HEK293 (cell line): ENCODE measurements at regions not wholly inside any gene's neighbourhood (a gene's known extent, or its start where the extent isn't known, plus 50 kb on each side); places are given as distances from the start of the nearest gene placed in this dataset.

ENCODE experiments used
- CTCF ChIA-PET: fragments of 350-600 bp; formaldehyde crosslinking; extraction: SDS; loops from one replicate; lab custom pipeline; 2021; ENCODE audit warnings: antibody characterized with exemption; lab: Yijun Ruan, JAX
- POLR2A ChIA-PET: fragments of 300-600 bp; formaldehyde crosslinking; extraction: SDS; loops from one replicate; lab custom pipeline; 2020; ENCODE audit warnings: antibody characterized with exemption, inconsistent platforms; lab: Yijun Ruan, JAX
- H3K27ac ChIP-seq: fragments of 200-500 bp; sonication (Bioruptor generic); 2 replicates; pipeline ENCODE4 v1.5.1; 2014; ENCODE audit warnings: low read depth, low read length, control low read depth, inconsistent platforms; ENCODE audit errors: extremely low read depth
- H3K36me3 ChIP-seq, 2 experiments: fragments of 200-500 bp in 1 of 2; sonication (Bioruptor generic) in 1 of 2; 1 replicate in 1 of 2; 2 replicates in 1 of 2; pipeline ENCODE4 v1.5.1; 2014 to 2017; ENCODE audit warnings: inconsistent platforms in 2 of 2, low read length in 2 of 2; ENCODE audit not compliant: control insufficient read depth in 2 of 2, insufficient read depth in 1 of 2
- H3K4me1 ChIP-seq: fragments of 200-500 bp; sonication (Bioruptor generic); 2 replicates; pipeline ENCODE4 v1.5.1; 2014; ENCODE audit warnings: mild to moderate bottlenecking, low read length, inconsistent platforms; ENCODE audit not compliant: control insufficient read depth, insufficient read depth
- H3K4me3 ChIP-seq: 2 replicates; pipeline ENCODE4 v1.5.1; 2011; ENCODE audit warnings: low read depth, mild to moderate bottlenecking, control low read depth, low read length, moderate library complexity
- H3K9me3 ChIP-seq: fragments of 200-500 bp; sonication (Bioruptor generic); 2 replicates; pipeline ENCODE4 v1.5.1; 2014; ENCODE audit warnings: low read depth, low read length, inconsistent platforms; ENCODE audit not compliant: control insufficient read depth, insufficient read depth
- INSM2 ChIP-seq: fragments of 450-650 bp; formaldehyde crosslinking; IDR thresholded peaks from 2 replicates; pipeline ENCODE4 v1.5.1; 2016; ENCODE audit warnings: missing biosample characterization, missing genetic modification characterization
- KLF1 ChIP-seq: fragments of 450-650 bp; formaldehyde crosslinking; IDR thresholded peaks from 2 replicates; pipeline ENCODE4 v1.5.1; 2016; ENCODE audit warnings: missing biosample characterization, missing genetic modification characterization
- SCRT2 ChIP-seq: fragments of 450-650 bp; formaldehyde crosslinking; IDR thresholded peaks from 2 replicates; pipeline ENCODE4 v1.5.1; 2016; ENCODE audit warnings: missing biosample characterization, missing genetic modification characterization
- SP2 ChIP-seq: fragments of 450-650 bp; formaldehyde crosslinking; IDR thresholded peaks from 2 replicates; pipeline ENCODE4 v1.5.1; 2016; ENCODE audit warnings: missing biosample characterization, missing genetic modification characterization
- SP7 ChIP-seq: fragments of 450-650 bp; formaldehyde crosslinking; IDR thresholded peaks from 2 replicates; pipeline ENCODE4 v1.5.1; 2016; ENCODE audit warnings: missing biosample characterization, missing genetic modification characterization
- ZBTB1 ChIP-seq: fragments of 450-650 bp; formaldehyde crosslinking; IDR thresholded peaks from 2 replicates; pipeline ENCODE4 v1.5.1; 2016; ENCODE audit warnings: missing biosample characterization, missing genetic modification characterization
- ZBTB17 ChIP-seq: fragments of 450-650 bp; formaldehyde crosslinking; IDR thresholded peaks from 2 replicates; pipeline ENCODE4 v1.5.1; 2016; ENCODE audit warnings: missing biosample characterization, missing genetic modification characterization
- ZFP69B ChIP-seq: fragments of 450-650 bp; formaldehyde crosslinking; IDR thresholded peaks from 2 replicates; pipeline ENCODE4 v1.5.1; 2016; ENCODE audit warnings: missing biosample characterization, missing genetic modification characterization
- ZNF10 ChIP-seq: fragments of 450-650 bp; formaldehyde crosslinking; IDR thresholded peaks from 2 replicates; pipeline ENCODE4 v1.5.1; 2017; ENCODE audit warnings: missing biosample characterization, missing genetic modification characterization
- ZNF133 ChIP-seq: fragments of 450-650 bp; formaldehyde crosslinking; IDR thresholded peaks from 2 replicates; pipeline ENCODE4 v1.5.1; 2016; ENCODE audit warnings: missing biosample characterization, missing genetic modification characterization
- ZNF2 ChIP-seq: fragments of 450-650 bp; formaldehyde crosslinking; IDR thresholded peaks from 2 replicates; pipeline ENCODE4 v1.5.1; 2016; ENCODE audit warnings: missing biosample characterization, missing genetic modification characterization
- ZNF221 ChIP-seq: fragments of 450-650 bp; formaldehyde crosslinking; IDR thresholded peaks from 2 replicates; pipeline ENCODE4 v1.5.1; 2017; ENCODE audit warnings: missing biosample characterization, missing genetic modification characterization, borderline replicate concordance
- ZNF248 ChIP-seq: fragments of 450-650 bp; formaldehyde crosslinking; IDR thresholded peaks from 2 replicates; pipeline ENCODE4 v1.5.1; 2017; ENCODE audit warnings: missing biosample characterization, missing genetic modification characterization
- ZNF354C ChIP-seq: fragments of 450-650 bp; formaldehyde crosslinking; IDR thresholded peaks from 2 replicates; pipeline ENCODE4 v1.5.1; 2016; ENCODE audit warnings: missing biosample characterization, missing genetic modification characterization, low read depth, borderline replicate concordance
- ZNF510 ChIP-seq: fragments of 450-650 bp; formaldehyde crosslinking; IDR thresholded peaks from 2 replicates; pipeline ENCODE4 v1.5.1; 2018; ENCODE audit warnings: mild to moderate bottlenecking, missing genetic modification characterization, missing biosample characterization; ENCODE audit not compliant: insufficient replicate concordance
- ZNF548 ChIP-seq: fragments of 450-650 bp; formaldehyde crosslinking; IDR thresholded peaks from 2 replicates; pipeline ENCODE4 v1.5.1; 2016; ENCODE audit warnings: missing biosample characterization, missing genetic modification characterization
- ZNF549 ChIP-seq: fragments of 450-650 bp; IDR thresholded peaks from 2 replicates; pipeline ENCODE4 v1.5.1; 2018; ENCODE audit warnings: missing biosample characterization, missing genetic modification characterization, mild to moderate bottlenecking, inconsistent platforms, moderate library complexity
- ZNF560 ChIP-seq: fragments of 450-650 bp; formaldehyde crosslinking; IDR thresholded peaks from 2 replicates; pipeline ENCODE4 v1.5.1; 2017; ENCODE audit warnings: missing biosample characterization, missing genetic modification characterization, borderline replicate concordance
- ZNF621 ChIP-seq: fragments of 450-650 bp; formaldehyde crosslinking; IDR thresholded peaks from 2 replicates; pipeline ENCODE4 v1.5.1; 2017; ENCODE audit warnings: missing biosample characterization, missing genetic modification characterization
- ZNF623 ChIP-seq: fragments of 450-650 bp; formaldehyde crosslinking; IDR thresholded peaks from 2 replicates; pipeline ENCODE4 v1.5.1; 2016; ENCODE audit warnings: missing biosample characterization, missing genetic modification characterization
- ZNF747 ChIP-seq: fragments of 450-650 bp; formaldehyde crosslinking; IDR thresholded peaks from 2 replicates; pipeline ENCODE4 v1.5.1; 2016; ENCODE audit warnings: missing biosample characterization, missing genetic modification characterization
- ZNF776 ChIP-seq: fragments of 450-650 bp; formaldehyde crosslinking; IDR thresholded peaks from 2 replicates; pipeline ENCODE4 v1.5.0; 2017; ENCODE audit warnings: missing biosample characterization, missing genetic modification characterization, borderline replicate concordance
- ZNF791 ChIP-seq: fragments of 450-650 bp; formaldehyde crosslinking; IDR thresholded peaks from 2 replicates; pipeline ENCODE4 v1.5.1; 2016; ENCODE audit warnings: missing biosample characterization, missing genetic modification characterization
- ZNF843 ChIP-seq: fragments of 450-650 bp; formaldehyde crosslinking; IDR thresholded peaks from 2 replicates; pipeline ENCODE4 v1.5.1; 2016; ENCODE audit warnings: missing biosample characterization, missing genetic modification characterization
- ZSCAN30 ChIP-seq: fragments of 450-650 bp; IDR thresholded peaks from 2 replicates; pipeline ENCODE4 v1.5.1; 2018; ENCODE audit warnings: missing biosample characterization, mild to moderate bottlenecking, missing genetic modification characterization, moderate library complexity
- TF ChIP-seq, protein P1 (sequence below): fragments of 450-650 bp; IDR thresholded peaks from 2 replicates; pipeline ENCODE4 v1.5.1; 2018; ENCODE audit warnings: missing biosample characterization, mild to moderate bottlenecking, missing genetic modification characterization
- TF ChIP-seq, protein P2 (sequence below): fragments of 450-650 bp; formaldehyde crosslinking; IDR thresholded peaks from 2 replicates; pipeline ENCODE4 v1.5.1; 2016; ENCODE audit warnings: missing biosample characterization, missing genetic modification characterization
- TF ChIP-seq, protein P3 (sequence below): fragments of 450-650 bp; formaldehyde crosslinking; IDR thresholded peaks from 2 replicates; pipeline ENCODE4 v1.5.1; 2016; ENCODE audit warnings: missing biosample characterization, missing genetic modification characterization

DNA sequence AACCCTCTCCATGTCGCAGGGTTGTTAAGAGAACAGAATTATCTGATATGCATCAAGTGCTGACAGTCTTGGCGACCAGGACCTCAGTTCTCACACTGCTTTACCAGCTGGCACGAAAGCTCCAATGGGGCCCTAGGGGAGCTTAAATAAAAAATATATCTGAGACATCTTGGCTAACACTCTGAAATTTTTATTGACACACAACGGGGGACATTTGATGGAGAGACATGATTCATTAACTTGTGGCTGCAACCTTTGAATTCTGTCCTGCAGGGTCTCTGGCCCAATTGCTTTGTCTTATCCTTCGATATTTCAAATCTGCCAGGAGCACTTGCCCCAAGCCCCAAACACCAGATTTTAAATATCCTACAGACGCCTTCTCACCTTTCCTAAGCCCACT, 567.0 kb downstream of the AJAP1 start:
- POLR2A ChIA-PET, result no interaction called here
- no peaks in the 10 kb centered on the region for H3K4me1 ChIP-seq
- TF ChIP-seq SP7 (tag by site-specific recombination), result no peak
- TF ChIP-seq ZFP69B (tag by site-specific recombination), result no peak
- TF ChIP-seq ZNF354C (tag by site-specific recombination), result no peak
- TF ChIP-seq ZNF791 (tag by site-specific recombination), result no peak
- no peak for TF ChIP-seq ZNF510 (tag by site-specific recombination)
- TF ChIP-seq, protein P1, sequence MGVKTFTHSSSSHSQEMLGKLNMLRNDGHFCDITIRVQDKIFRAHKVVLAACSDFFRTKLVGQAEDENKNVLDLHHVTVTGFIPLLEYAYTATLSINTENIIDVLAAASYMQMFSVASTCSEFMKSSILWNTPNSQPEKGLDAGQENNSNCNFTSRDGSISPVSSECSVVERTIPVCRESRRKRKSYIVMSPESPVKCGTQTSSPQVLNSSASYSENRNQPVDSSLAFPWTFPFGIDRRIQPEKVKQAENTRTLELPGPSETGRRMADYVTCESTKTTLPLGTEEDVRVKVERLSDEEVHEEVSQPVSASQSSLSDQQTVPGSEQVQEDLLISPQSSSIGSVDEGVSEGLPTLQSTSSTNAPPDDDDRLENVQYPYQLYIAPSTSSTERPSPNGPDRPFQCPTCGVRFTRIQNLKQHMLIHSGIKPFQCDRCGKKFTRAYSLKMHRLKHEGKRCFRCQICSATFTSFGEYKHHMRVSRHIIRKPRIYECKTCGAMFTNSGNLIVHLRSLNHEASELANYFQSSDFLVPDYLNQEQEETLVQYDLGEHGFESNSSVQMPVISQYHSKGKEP (tag by site-specific recombination), result no peak
- TF ChIP-seq ZBTB1 (tag by site-specific recombination), result no peak
- no peak for TF ChIP-seq ZNF747 (tag by site-specific recombination)
- no peak for TF ChIP-seq ZNF221 (tag by site-specific recombination)
- TF ChIP-seq ZNF623, result no peak
- TF ChIP-seq ZNF248, result no peak
- TF ChIP-seq, protein P2, sequence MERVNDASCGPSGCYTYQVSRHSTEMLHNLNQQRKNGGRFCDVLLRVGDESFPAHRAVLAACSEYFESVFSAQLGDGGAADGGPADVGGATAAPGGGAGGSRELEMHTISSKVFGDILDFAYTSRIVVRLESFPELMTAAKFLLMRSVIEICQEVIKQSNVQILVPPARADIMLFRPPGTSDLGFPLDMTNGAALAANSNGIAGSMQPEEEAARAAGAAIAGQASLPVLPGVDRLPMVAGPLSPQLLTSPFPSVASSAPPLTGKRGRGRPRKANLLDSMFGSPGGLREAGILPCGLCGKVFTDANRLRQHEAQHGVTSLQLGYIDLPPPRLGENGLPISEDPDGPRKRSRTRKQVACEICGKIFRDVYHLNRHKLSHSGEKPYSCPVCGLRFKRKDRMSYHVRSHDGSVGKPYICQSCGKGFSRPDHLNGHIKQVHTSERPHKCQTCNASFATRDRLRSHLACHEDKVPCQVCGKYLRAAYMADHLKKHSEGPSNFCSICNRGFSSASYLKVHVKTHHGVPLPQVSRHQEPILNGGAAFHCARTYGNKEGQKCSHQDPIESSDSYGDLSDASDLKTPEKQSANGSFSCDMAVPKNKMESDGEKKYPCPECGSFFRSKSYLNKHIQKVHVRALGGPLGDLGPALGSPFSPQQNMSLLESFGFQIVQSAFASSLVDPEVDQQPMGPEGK (tag by site-specific recombination), result no peak
- TF ChIP-seq, protein P3, sequence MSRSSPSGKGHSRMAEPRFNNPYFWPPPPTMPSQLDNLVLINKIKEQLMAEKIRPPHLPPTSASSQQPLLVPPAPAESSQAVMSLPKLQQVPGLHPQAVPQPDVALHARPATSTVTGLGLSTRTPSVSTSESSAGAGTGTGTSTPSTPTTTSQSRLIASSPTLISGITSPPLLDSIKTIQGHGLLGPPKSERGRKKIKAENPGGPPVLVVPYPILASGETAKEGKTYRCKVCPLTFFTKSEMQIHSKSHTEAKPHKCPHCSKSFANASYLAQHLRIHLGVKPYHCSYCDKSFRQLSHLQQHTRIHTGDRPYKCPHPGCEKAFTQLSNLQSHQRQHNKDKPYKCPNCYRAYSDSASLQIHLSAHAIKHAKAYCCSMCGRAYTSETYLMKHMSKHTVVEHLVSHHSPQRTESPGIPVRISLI (tag by site-specific recombination), result no peak
- TF ChIP-seq, all 188 proteins: peak for 0
- Histone ChIP-seq H3K36me3 (no peaks in the 10 kb centered on the region), H3K9me3 (no peaks in the 10 kb centered on the region), H3K27ac (no peak overlapping the region), H3K4me3 (no peak overlapping the region)
- CTCF ChIA-PET, result no interaction called here

- Histone ChIP-seq H3K27ac (no peak overlapping the region), H3K4me3 (no peak overlapping the region), H3K36me3 (no peaks in the 10 kb centered on the region), H3K4me1 (no peaks in the 10 kb centered on the region), H3K9me3 (no peaks in the 10 kb centered on the region)
- POLR2A ChIA-PET, result interaction anchor here (0.6 kb wide), 1 partner anchor 10 kb away, joined by 3 read pairs; no protein-coding TSS in a partner anchor
- CTCF ChIA-PET, result no interaction called here
- TF ChIP-seq ZNF133, result no peak
- no peak for TF ChIP-seq SP2 (tag by site-specific recombination)
- TF ChIP-seq KLF1 (tag by site-specific recombination), result no peak
- TF ChIP-seq SCRT2 (tag by site-specific recombination), result no peak
- TF ChIP-seq ZSCAN30, result no peak
- no peak for TF ChIP-seq ZNF10
- TF ChIP-seq, protein P1 (tag by site-specific recombination), result no peak
- no peak for TF ChIP-seq ZNF549 (tag by site-specific recombination)
- TF ChIP-seq ZNF2 (tag by site-specific recombination), result no peak
- TF ChIP-seq ZNF776 (tag by site-specific recombination), result no peak
- TF ChIP-seq INSM2, result no peak
- no peak for TF ChIP-seq ZNF621 (tag by site-specific recombination)
- no peak for TF ChIP-seq ZNF560 (tag by site-specific recombination)
- TF ChIP-seq ZNF548 (tag by site-specific recombination), result no peak
- no peak for TF ChIP-seq ZBTB17
- TF ChIP-seq ZNF843 (tag by site-specific recombination), result no peak
Observed at GRCh38 chr1:5220821-5221220, 566.4 kb downstream of the AJAP1 start.
